Transverse colon (tissue), 4 donors: ENCODE measurements at regions not wholly inside any gene's neighbourhood (a gene's known extent, or its start where the extent isn't known, plus 50 kb on each side); places are given as distances from the start of the nearest gene placed in this dataset.

Source experiments
- DNase-seq: peaks from one replicate; pipeline ENCODE4 v3.0.0-alpha.2; 2019
- H3K27ac ChIP-seq, 4 donors: fragments of 200-600 bp; sonication (generic); 2 replicates each; pipeline ENCODE4 v1.5.1; 2016 to 2018; ENCODE audit warnings: inconsistent platforms in 4 of 4
- H3K27me3 ChIP-seq: fragments of 200-600 bp; sonication (generic); 2 replicates; pipeline ENCODE4 v1.5.1; 2017; ENCODE audit warnings: inconsistent platforms
- H3K36me3 ChIP-seq, 4 donors: fragments of 200-600 bp; sonication (generic); 2 replicates each; pipeline ENCODE4 v1.5.1; 2017 to 2019; ENCODE audit warnings: inconsistent platforms in 4 of 4
- H3K4me1 ChIP-seq, 4 donors: fragments of 200-600 bp; sonication (generic); 2 replicates each; pipeline ENCODE4 v1.5.1; 2017 to 2020; ENCODE audit warnings: inconsistent platforms in 4 of 4
- H3K4me3 ChIP-seq, 4 donors: fragments of 200-600 bp; sonication (generic); 1 replicate in 1 of 4; 2 replicates in 3 of 4; pipeline versions ENCODE4 v1.5.1 to v1.6.1; 2017 to 2019; ENCODE audit warnings: inconsistent platforms in 4 of 4
- H3K9me3 ChIP-seq, 2 donors: fragments of 200-600 bp; sonication (generic); 2 replicates each; pipeline ENCODE4 v1.5.1; 2017 to 2019; ENCODE audit warnings: inconsistent platforms in 2 of 2
- EP300 ChIP-seq: sonication (generic); formaldehyde crosslinking; IDR thresholded peaks from one replicate; pipeline ENCODE4 v1.6.1; 2017; ENCODE audit warnings: antibody characterized with exemption, low read depth
- POLR2A ChIP-seq: fragments of 450-650 bp; IDR thresholded peaks from one replicate; pipeline ENCODE4 v1.6.1; 2016; ENCODE audit warnings: antibody characterized with exemption, mild to moderate bottlenecking, moderate library complexity
- POLR2AphosphoS5 ChIP-seq, 3 donors: sonication (generic); formaldehyde crosslinking; IDR thresholded peaks; one replicate each; pipeline ENCODE4 v1.6.1; 2016; ENCODE audit warnings: antibody characterized with exemption in 3 of 3
- WGBS, 2 donors: methylation state at CpG; one replicate each; pipeline ENCODE4 v1.1.5; 2018; ENCODE audit warnings: low coverage in 1 of 2; 5-methylcytosine and 5-hydroxymethylcytosine counted together
- in situ Hi-C, 4 donors: fragments of 200-750 bp; cut with MboI; loops; one replicate each; pipeline versions ENCODE4 v1.15.0 to v1.15.1; 2017; ENCODE audit warnings: low sequenced_read_pairs in 3 of 4, low pct_ligation_motif_present in 1 of 4, low pct_unique_long_range_greater_than_20kb in 1 of 4
- intact Hi-C: fragments of 100-400 bp; cut with DNase I; formaldehyde crosslinking; loops from one replicate; pipeline ENCODE4 v1.15.1; 2023; ENCODE audit warnings: low total_unique reads
- TF ChIP-seq, protein P1 (sequence below), 5 experiments: fragments of 200-600 bp in 3 of 5; fragments of 450-650 bp in 2 of 5; sonication (generic) in 3 of 5; IDR thresholded peaks; 1 replicate in 2 of 5; 2 replicates in 3 of 5; pipeline ENCODE4 v1.5.1; 2016 to 2017; ENCODE audit warnings: antibody characterized with exemption in 5 of 5, inconsistent platforms in 3 of 5, mild to moderate bottlenecking in 2 of 5, moderate library complexity in 1 of 5

DNA sequence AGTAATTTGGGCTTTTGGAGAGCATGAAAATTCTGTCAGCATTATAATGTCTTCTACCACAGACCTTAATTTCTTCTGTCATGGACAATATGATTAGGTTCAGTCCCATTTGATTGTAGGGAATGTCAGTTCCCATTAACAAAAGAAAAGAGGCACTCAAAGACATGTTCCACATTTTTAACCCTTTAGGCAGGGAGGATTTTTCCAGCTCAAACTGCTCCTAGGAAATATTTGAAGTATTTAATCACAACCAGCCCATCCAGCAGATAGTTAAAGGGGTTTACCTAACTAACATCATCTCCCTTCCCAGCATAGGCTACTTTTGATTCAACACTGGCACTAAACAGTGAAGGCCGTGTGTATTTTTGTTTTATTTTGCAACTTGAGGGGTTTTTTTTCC, 256.0 kb downstream of the DHX15 start:
- 20 to 60% methylated on average over 1 of the region's 1 CpG for WGBS, 2 donors
- Histone ChIP-seq H3K27ac (no peak overlapping the region), H3K27me3 (no peaks in the 10 kb centered on the region), H3K36me3 (no peaks in the 10 kb centered on the region), H3K4me1 (no peaks in the 10 kb centered on the region), H3K9me3 (no peaks in the 10 kb centered on the region), H3K4me3 (no peak overlapping the region)
- in situ Hi-C loops (no loop called here), intact Hi-C loops (loop anchor here (5.0 kb wide), 1 partner anchor 404 kb away; no protein-coding TSS in a partner anchor)
- no peak for DNase-seq
- TF ChIP-seq POLR2A (no peak), POLR2AphosphoS5 (IDR thresholded peaks at IDR 0.05) (no peak), EP300 (no peak)
- TF ChIP-seq, protein P1, sequence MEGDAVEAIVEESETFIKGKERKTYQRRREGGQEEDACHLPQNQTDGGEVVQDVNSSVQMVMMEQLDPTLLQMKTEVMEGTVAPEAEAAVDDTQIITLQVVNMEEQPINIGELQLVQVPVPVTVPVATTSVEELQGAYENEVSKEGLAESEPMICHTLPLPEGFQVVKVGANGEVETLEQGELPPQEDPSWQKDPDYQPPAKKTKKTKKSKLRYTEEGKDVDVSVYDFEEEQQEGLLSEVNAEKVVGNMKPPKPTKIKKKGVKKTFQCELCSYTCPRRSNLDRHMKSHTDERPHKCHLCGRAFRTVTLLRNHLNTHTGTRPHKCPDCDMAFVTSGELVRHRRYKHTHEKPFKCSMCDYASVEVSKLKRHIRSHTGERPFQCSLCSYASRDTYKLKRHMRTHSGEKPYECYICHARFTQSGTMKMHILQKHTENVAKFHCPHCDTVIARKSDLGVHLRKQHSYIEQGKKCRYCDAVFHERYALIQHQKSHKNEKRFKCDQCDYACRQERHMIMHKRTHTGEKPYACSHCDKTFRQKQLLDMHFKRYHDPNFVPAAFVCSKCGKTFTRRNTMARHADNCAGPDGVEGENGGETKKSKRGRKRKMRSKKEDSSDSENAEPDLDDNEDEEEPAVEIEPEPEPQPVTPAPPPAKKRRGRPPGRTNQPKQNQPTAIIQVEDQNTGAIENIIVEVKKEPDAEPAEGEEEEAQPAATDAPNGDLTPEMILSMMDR (IDR thresholded peaks at IDR 0.05), result no peak

DNA sequence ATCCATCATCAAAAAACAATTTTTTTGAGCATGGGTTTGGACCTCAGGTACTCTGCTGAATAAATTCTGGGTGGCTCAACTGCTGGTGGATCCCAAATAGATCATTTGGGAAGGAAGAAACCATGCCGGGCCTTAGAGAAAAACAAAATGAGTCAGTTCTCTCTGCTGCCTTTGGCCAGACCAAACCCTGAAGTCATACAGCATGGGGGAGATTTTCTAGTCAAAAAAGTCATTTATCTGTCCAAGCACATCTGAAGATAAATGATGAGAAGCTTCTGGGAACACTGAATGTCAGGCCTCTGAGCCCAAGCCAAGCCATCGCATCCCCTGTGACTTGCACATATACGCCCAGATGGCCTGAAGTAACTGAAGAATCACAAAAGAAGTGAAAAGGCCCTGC, 261.4 kb downstream of the DHX15 start:
- H3K36me3 ChIP-seq, result no peaks in the 10 kb centered on the region
- H3K9me3 ChIP-seq, result no peaks in the 10 kb centered on the region
- H3K4me1 ChIP-seq, result no peaks in the 10 kb centered on the region
- no peak overlapping the region for H3K4me3 ChIP-seq
- 83 to 91% methylated on average over 1 to 3 of the region's 3 CpGs for WGBS, 2 donors
- TF ChIP-seq, protein P1 (IDR thresholded peaks at IDR 0.05), result no peak
- TF ChIP-seq POLR2A, result no peak
- TF ChIP-seq POLR2AphosphoS5 (IDR thresholded peaks at IDR 0.05), result no peak
- TF ChIP-seq EP300, result no peak
- in situ Hi-C loops, result no loop called here
- intact Hi-C loops, result no loop called here
- no peaks in the 10 kb centered on the region for H3K27me3 ChIP-seq
- DNase-seq, result no peak
- no peak overlapping the region for H3K27ac ChIP-seq

DNA sequence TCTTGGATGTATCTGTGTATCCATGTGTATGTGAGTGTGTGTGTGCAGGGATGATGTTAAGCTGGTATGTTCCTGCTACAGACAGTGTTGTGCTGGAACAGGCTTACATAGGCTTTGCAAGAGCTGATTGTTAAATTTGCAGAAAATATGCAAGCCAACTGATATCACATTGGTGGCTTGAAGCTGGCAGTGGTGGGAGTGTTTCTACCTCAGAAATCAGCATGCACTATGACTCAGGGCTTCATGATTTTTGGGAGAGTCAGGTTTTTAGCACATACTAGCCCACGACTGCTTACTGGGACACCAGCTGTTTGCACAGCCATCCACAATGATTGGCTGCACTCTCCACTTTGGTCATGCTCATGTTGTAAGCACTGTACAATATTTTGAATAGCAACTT, 261.8 kb downstream of the DHX15 start:
- DNase-seq, result no peak
- 63% methylated on average over 1 of the region's 1 CpG; no CpG with 5 or more reads in 1 of the 2 donors for WGBS, 2 donors
- H3K27me3 ChIP-seq, result no peaks in the 10 kb centered on the region
- no peak overlapping the region for H3K27ac ChIP-seq
- no peak overlapping the region for H3K4me3 ChIP-seq
- TF ChIP-seq EP300, result no peak
- TF ChIP-seq, protein P1 (IDR thresholded peaks at IDR 0.05), result no peak
- no peak for TF ChIP-seq POLR2AphosphoS5 (IDR thresholded peaks at IDR 0.05)
- TF ChIP-seq POLR2A, result no peak
- H3K36me3 ChIP-seq, result no peaks in the 10 kb centered on the region
- H3K9me3 ChIP-seq, result no peaks in the 10 kb centered on the region
- H3K4me1 ChIP-seq, result no peaks in the 10 kb centered on the region
- intact Hi-C loops (no loop called here), in situ Hi-C loops (no loop called here)

DNA sequence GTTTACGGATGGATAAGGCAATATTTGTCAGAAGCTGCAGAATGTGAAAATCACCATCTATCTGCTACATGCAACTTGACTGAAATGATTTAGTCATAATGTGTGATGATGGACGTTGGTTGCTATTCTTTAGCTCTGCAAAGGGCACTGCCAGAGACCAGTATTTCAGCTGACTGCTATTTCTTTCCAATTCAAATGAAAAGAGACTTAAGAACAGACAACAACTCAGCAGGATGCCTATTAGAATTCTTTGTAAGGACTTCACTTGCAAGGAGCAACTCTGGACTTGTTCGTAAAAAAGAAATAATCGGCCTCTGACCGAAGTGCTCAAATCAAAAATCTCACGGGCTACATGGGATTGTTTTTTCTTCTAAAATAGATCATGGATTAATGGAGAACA, 262.7 kb downstream of the DHX15 start:
- Histone ChIP-seq H3K4me3 (no peak overlapping the region), H3K36me3 (no peaks in the 10 kb centered on the region), H3K9me3 (no peaks in the 10 kb centered on the region), H3K4me1 (no peaks in the 10 kb centered on the region), H3K27me3 (no peaks in the 10 kb centered on the region), H3K27ac (no peak overlapping the region)
- in situ Hi-C loops, result no loop called here
- DNase-seq, result no peak
- intact Hi-C loops, result no loop called here
- WGBS, 2 donors, result 71 to 85% methylated on average over 5 to 6 of the region's 6 CpGs
- TF ChIP-seq POLR2AphosphoS5 (IDR thresholded peaks at IDR 0.05) (no peak), EP300 (no peak), POLR2A (no peak)
- TF ChIP-seq, protein P1 (IDR thresholded peaks at IDR 0.05), result no peak
